Lung microvascular endothelial cell (primary cell): ENCODE measurements at regions not wholly inside any gene's neighbourhood (a gene's known extent, or its start where the extent isn't known, plus 50 kb on each side); places are given as distances from the start of the nearest gene placed in this dataset.
"Not testable (repeated sequence)": the region's sequence is repeated elsewhere in the genome, so short reads cannot be mapped to it uniquely, and the experiment has no call there.

Experiments
- DNase-seq, 2 donors: peaks; one replicate each; pipeline versions ENCODE4 v3.0.0 to v3.0.0-alpha.2; 2010; ENCODE audit warnings: low read depth in 2 of 2

- DNase-seq = peak in 1 of 2 donors; percentile 0
These were observed 571.7 kb upstream of the TGIF2LX start for GRCh38 chrX:89350024-89350423.

DNA sequence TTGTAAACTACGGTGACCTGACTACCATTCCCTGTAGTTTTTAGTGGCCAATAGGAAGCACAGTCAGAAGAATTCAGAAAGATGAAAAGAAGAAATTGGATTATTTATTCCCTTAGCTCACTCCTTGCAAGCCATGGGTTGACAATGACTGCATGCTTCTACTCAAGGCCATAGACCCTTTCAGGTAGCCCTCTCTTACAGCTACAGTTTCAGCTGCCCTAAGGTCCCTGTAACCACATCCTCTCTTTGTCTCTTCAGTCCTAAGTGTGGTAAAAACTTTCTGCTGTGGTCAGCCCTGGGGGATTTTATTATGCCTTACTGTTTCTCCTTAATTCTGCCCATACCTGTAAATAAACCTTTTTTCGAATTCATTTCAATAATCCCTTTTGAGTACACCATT is 551.8 kb upstream of the TGIF2LX start:
- not testable (repeated sequence) for DNase-seq

DNA sequence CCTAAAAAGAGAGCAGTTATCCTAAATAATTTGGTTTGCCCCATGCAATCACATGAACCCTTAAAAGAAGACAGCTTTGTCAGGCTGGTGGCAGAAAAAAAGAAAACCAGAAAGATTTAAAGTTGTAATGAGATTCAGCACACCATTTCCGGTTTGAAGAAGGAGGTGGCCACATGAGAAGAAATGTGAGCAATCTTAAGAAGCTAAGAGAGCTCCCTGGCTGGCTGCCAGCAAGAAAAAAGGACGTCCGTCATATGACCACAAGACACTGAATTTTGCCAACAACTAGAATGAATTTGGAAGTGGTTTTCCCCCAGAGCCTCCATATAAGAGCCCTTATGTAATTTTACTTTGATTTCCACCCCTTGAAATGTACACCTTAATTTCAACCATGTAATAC is 528.7 kb upstream of the TGIF2LX start:
- not testable (repeated sequence) for DNase-seq

GRCh38 chrX:89402818-89403217 is 518.9 kb upstream of the TGIF2LX start:
- DNase-seq = not testable (repeated sequence)

GRCh38 chrX:89405148-89405547 is 516.6 kb upstream of the TGIF2LX start:
- DNase-seq = not testable (repeated sequence)

- not testable (repeated sequence) for DNase-seq
These were observed 504.8 kb upstream of the TGIF2LX start for GRCh38 chrX:89416930-89417329.

DNA sequence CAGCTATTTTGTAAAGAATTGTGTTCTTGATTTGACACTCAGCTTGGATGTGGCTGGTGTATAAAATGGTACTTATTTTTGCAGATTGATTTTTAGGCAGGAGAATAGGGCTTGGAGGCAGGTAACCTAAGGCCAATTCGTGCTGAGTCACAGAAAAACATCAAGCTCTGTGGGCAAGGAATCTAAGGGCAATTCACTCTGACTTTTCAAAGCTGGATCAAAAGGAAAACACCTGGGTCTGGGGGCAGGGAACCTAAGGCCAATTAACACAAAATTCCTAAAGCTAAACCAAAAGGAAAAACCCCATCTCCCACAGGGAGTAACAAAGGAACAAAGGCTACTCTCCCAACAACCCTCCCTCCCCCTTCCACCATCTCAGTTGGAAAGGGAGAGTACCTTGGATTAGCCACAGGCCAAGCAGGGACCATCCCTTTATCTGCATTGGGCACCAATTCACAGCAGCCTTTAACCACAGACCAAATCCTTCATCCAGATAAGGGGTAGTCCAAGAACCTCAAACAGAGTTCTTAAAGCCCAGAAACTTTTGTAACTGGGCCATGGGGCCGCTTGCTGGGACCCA is 489.0 kb upstream of the TGIF2LX start:
- not testable (repeated sequence) for DNase-seq
